H1 (cell line): ENCODE measurements at regions not wholly inside any gene's neighbourhood (a gene's known extent, or its start where the extent isn't known, plus 50 kb on each side); places are given as distances from the start of the nearest gene placed in this dataset.

Source experiments
- CTCF ChIA-PET: fragments of 300-600 bp; sonication (Branson Sonifier 250); formaldehyde crosslinking; loops from one replicate; lab custom pipeline; 2021; ENCODE audit not compliant: partially characterized antibody; lab: Charles Lee
- POLR2A ChIA-PET: fragments of 300-600 bp; sonication (Branson Sonifier 250); formaldehyde crosslinking; loops from one replicate; lab custom pipeline; 2021; ENCODE audit warnings: inconsistent platforms; ENCODE audit not compliant: partially characterized antibody; lab: Charles Lee
- DNase-seq, 2 experiments: peaks; one replicate each; pipeline versions ENCODE4 v3.0.0 to v3.0.0-alpha.2; 2010 to 2022; ENCODE audit warnings: low spot score in 2 of 2, low read depth in 1 of 2, mixed read lengths in 1 of 2
- FAIRE-seq: peaks from 2 replicates; lab custom pipeline; 2011; peaks lifted over from hg19 to GRCh38; lab: Jason Lieb, UNC
- H2AFZ ChIP-seq: 2 replicates; pipeline ENCODE4 v1.8.1; 2012; ENCODE audit warnings: low read length, inconsistent platforms
- H2AK5ac ChIP-seq: 2 replicates; pipeline ENCODE4 v1.6.1; 2013; ENCODE audit warnings: low read depth, low read length
- H2BK120ac ChIP-seq: replicated peaks from 2 replicates; pipeline ENCODE3; 2013; ENCODE audit warnings: low read depth, low read length, inconsistent platforms
- H2BK12ac ChIP-seq: 2 replicates; pipeline ENCODE4 v1.6.1; 2013; ENCODE audit warnings: low read depth, low read length
- H2BK15ac ChIP-seq: 2 replicates; pipeline ENCODE4 v1.6.1; 2013; ENCODE audit warnings: low read length
- H2BK20ac ChIP-seq: 2 replicates; pipeline ENCODE4 v1.6.1; 2013; ENCODE audit warnings: low read length
- H2BK5ac ChIP-seq: 2 replicates; pipeline ENCODE4 v1.6.1; 2013; ENCODE audit warnings: low read depth, low read length
- H3K14ac ChIP-seq: 2 replicates; pipeline ENCODE4 v1.6.1; 2013; ENCODE audit warnings: inconsistent platforms; ENCODE audit not compliant: insufficient read length
- H3K18ac ChIP-seq: 2 replicates; pipeline ENCODE4 v1.6.1; 2013; ENCODE audit warnings: low read length; ENCODE audit errors: extremely low read depth
- H3K23ac ChIP-seq: 2 replicates; pipeline ENCODE4 v1.6.1; 2013; ENCODE audit warnings: inconsistent platforms; ENCODE audit not compliant: insufficient read length
- H3K23me2 ChIP-seq: 2 replicates; pipeline ENCODE4 v1.6.1; 2013; ENCODE audit warnings: low read depth, low read length
- H3K27ac ChIP-seq: 2 replicates; pipeline ENCODE4 v1.6.1; 2011; ENCODE audit warnings: low read depth, low read length, inconsistent platforms
- H3K27me3 ChIP-seq, 4 experiments: replicated peaks in 1 of 4; 1 replicate in 1 of 4; 2 replicates in 3 of 4; pipeline versions ENCODE4 v1.6.1 to v1.8.1; 2011 to 2013; ENCODE audit warnings: low read length in 3 of 4, mild to moderate bottlenecking in 3 of 4, inconsistent platforms in 2 of 4, mixed read lengths in 2 of 4, moderate library complexity in 1 of 4; ENCODE audit not compliant: control insufficient read depth in 3 of 4, insufficient read depth in 3 of 4; ENCODE audit errors: extremely low read depth in 1 of 4
- H3K36me3 ChIP-seq, 4 experiments: 2 replicates each; pipeline versions ENCODE4 v1.6.1 to v1.8.1; 2011 to 2013; ENCODE audit warnings: mild to moderate bottlenecking in 4 of 4, low read length in 3 of 4, moderate library complexity in 2 of 4, control low read depth in 1 of 4, inconsistent platforms in 1 of 4; ENCODE audit not compliant: insufficient read depth in 4 of 4, control insufficient read depth in 2 of 4
- H3K4ac ChIP-seq: replicated peaks from 2 replicates; pipeline ENCODE3; 2013; ENCODE audit warnings: low read length, low read depth, mixed read lengths, inconsistent platforms; ENCODE audit not compliant: insufficient read length
- H3K4me1 ChIP-seq, 4 experiments: replicated peaks in 1 of 4; 1 replicate in 1 of 4; 2 replicates in 3 of 4; pipeline versions ENCODE4 v1.6.1 to v1.8.1; 2011 to 2013; ENCODE audit warnings: low read length in 3 of 4, inconsistent platforms in 2 of 4, mixed read lengths in 1 of 4; ENCODE audit not compliant: insufficient read depth in 4 of 4, control insufficient read depth in 3 of 4
- H3K4me2 ChIP-seq, 2 experiments: 2 replicates each; pipeline versions ENCODE4 v1.6.1 to v1.8.1; 2011 to 2013; ENCODE audit warnings: low read depth in 2 of 2, low read length in 2 of 2, control low read depth in 1 of 2, inconsistent platforms in 1 of 2, mild to moderate bottlenecking in 1 of 2; ENCODE audit not compliant: insufficient read depth in 1 of 2
- H3K4me3 ChIP-seq, 4 experiments: fragments of 200-600, 300-600 bp in 1 of 4; sonication (generic), shearing (Covaris generic), sonication (Bioruptor Twin) in 1 of 4; 2 replicates each; pipeline versions ENCODE4 v1.5.1 to v1.8.1; 2011 to 2016; ENCODE audit warnings: low read length in 4 of 4, low read depth in 3 of 4, control low read depth in 2 of 4, inconsistent platforms in 2 of 4, mild to moderate bottlenecking in 2 of 4, mixed read lengths in 1 of 4, moderate library complexity in 1 of 4; ENCODE audit not compliant: insufficient read depth in 2 of 4; ENCODE audit errors: extremely low read depth in 1 of 4
- H3K56ac ChIP-seq: replicated peaks from 2 replicates; pipeline ENCODE3; 2013; ENCODE audit warnings: low read depth, mild to moderate bottlenecking, mixed read lengths, low read length, inconsistent platforms; ENCODE audit not compliant: insufficient read length
- H3K79me1 ChIP-seq: 2 replicates; pipeline ENCODE4 v1.6.1; 2013; ENCODE audit warnings: low read depth, low read length, control low read depth
- H3K79me2 ChIP-seq, 2 experiments: 2 replicates each; pipeline versions ENCODE4 v1.6.1 to v1.8.1; 2012 to 2013; ENCODE audit warnings: low read length in 2 of 2, mild to moderate bottlenecking in 2 of 2, inconsistent platforms in 1 of 2; ENCODE audit not compliant: insufficient read depth in 2 of 2, control insufficient read depth in 1 of 2
- H3K9ac ChIP-seq, 4 experiments: replicated peaks in 1 of 4; 1 replicate in 1 of 4; 2 replicates in 3 of 4; pipeline versions ENCODE4 v1.6.1 to v1.8.1; 2011 to 2013; ENCODE audit warnings: low read depth in 3 of 4, low read length in 3 of 4, control low read depth in 2 of 4, mild to moderate bottlenecking in 2 of 4, moderate library complexity in 2 of 4, inconsistent platforms in 1 of 4; ENCODE audit errors: extremely low read depth in 1 of 4
- H3K9me3 ChIP-seq, 2 experiments: 2 replicates each; pipeline versions ENCODE4 v1.6.1 to v1.8.1; 2012 to 2013; ENCODE audit warnings: mild to moderate bottlenecking in 2 of 2, moderate library complexity in 2 of 2, control low read depth in 1 of 2, inconsistent platforms in 1 of 2, low read depth in 1 of 2, low read length in 1 of 2, mixed read lengths in 1 of 2; ENCODE audit not compliant: insufficient read depth in 2 of 2
- H4K20me1 ChIP-seq, 2 experiments: replicated peaks in 1 of 2; 2 replicates each; pipeline versions ENCODE3 to v1.8.1; 2011 to 2013; ENCODE audit warnings: inconsistent platforms in 2 of 2, low read length in 2 of 2, mild to moderate bottlenecking in 1 of 2; ENCODE audit not compliant: insufficient read depth in 2 of 2, control insufficient read depth in 1 of 2
- H4K5ac ChIP-seq: 2 replicates; pipeline ENCODE4 v1.6.1; 2013; ENCODE audit warnings: low read length, low read depth, mixed read lengths, inconsistent platforms; ENCODE audit not compliant: insufficient read length
- H4K8ac ChIP-seq: 2 replicates; pipeline ENCODE4 v1.8.0; 2013; ENCODE audit warnings: mild to moderate bottlenecking, moderate library complexity, low read length, inconsistent platforms; ENCODE audit not compliant: insufficient read depth; ENCODE audit errors: extremely low read depth
- H4K91ac ChIP-seq: replicated peaks from 2 replicates; pipeline ENCODE3; 2013; ENCODE audit warnings: low read length, mixed read lengths, inconsistent platforms; ENCODE audit not compliant: insufficient read length
- BCL11A ChIP-seq, 2 experiments: IDR thresholded peaks; one replicate each; pipeline ENCODE4 v1.6.1; 2011; ENCODE audit warnings: low read depth in 2 of 2, low read length in 2 of 2, mild to moderate bottlenecking in 2 of 2
- CBX5 ChIP-seq: fragments of 300-800, 300-1000 bp; sonication (generic); IDR thresholded peaks from 2 replicates; pipeline ENCODE4 v1.7.1; 2016; ENCODE audit warnings: antibody characterized with exemption, low read length, low read depth
- CBX8 ChIP-seq: fragments of 300-800, 300-1000 bp; sonication (generic); IDR thresholded peaks from 2 replicates; pipeline ENCODE4 v1.7.1; 2016; ENCODE audit warnings: low read depth, low read length, borderline replicate concordance
- EP300 ChIP-seq, 2 experiments: IDR thresholded peaks; 1 replicate in 1 of 2; 2 replicates in 1 of 2; pipeline ENCODE4 v1.6.1; 2011 to 2012; ENCODE audit warnings: low read depth in 2 of 2, low read length in 2 of 2, mild to moderate bottlenecking in 2 of 2, borderline replicate concordance in 1 of 2, inconsistent platforms in 1 of 2, moderate library complexity in 1 of 2
- GABPA ChIP-seq: IDR thresholded peaks from 2 replicates; pipeline ENCODE4 v1.6.1; 2011; ENCODE audit warnings: mild to moderate bottlenecking, low read length, moderate library complexity, borderline replicate concordance; ENCODE audit not compliant: insufficient read depth
- HDAC2 ChIP-seq, 2 experiments: fragments of 300-600 bp in 1 of 2; sonication (generic) in 1 of 2; IDR thresholded peaks; 2 replicates each; pipeline ENCODE4 v1.6.1; 2011 to 2012; ENCODE audit warnings: low read depth in 2 of 2, low read length in 2 of 2, mild to moderate bottlenecking in 2 of 2, moderate library complexity in 2 of 2, borderline replicate concordance in 1 of 2, inconsistent platforms in 1 of 2
- JUN ChIP-seq: IDR thresholded peaks from 2 replicates; pipeline ENCODE4 v1.6.1; 2011; ENCODE audit warnings: low read depth, mild to moderate bottlenecking, improper control_type of control experiment, low read length
- KDM5A ChIP-seq: fragments of 200-600 bp; IDR thresholded peaks from 2 replicates; pipeline ENCODE4 v1.7.1; 2012; ENCODE audit warnings: mild to moderate bottlenecking, low read length, inconsistent platforms, mixed read lengths
- NANOG ChIP-seq: IDR thresholded peaks from 2 replicates; pipeline ENCODE4 v1.6.1; 2011; ENCODE audit warnings: low read length, low read depth, mild to moderate bottlenecking, inconsistent platforms; ENCODE audit not compliant: insufficient read depth, poor library complexity, severe bottlenecking
- SRF ChIP-seq: IDR thresholded peaks from 2 replicates; pipeline ENCODE4 v1.6.1; 2011; ENCODE audit warnings: mild to moderate bottlenecking, low read depth, low read length, moderate library complexity
- TCF12 ChIP-seq: IDR thresholded peaks from 2 replicates; pipeline ENCODE4 v1.6.1; 2011; ENCODE audit warnings: low read depth, mild to moderate bottlenecking, low read length
- YY1 ChIP-seq: IDR thresholded peaks from 2 replicates; pipeline ENCODE4 v1.6.1; 2011; ENCODE audit warnings: low read depth, mild to moderate bottlenecking, low read length
- WGBS, 2 experiments: shearing (Covaris generic) in 1 of 2; methylation state at CpG; one replicate each; pipeline versions ENCODE4 v1.1.6 to v1.1.7; 2013 to 2015; ENCODE audit warnings: low lambda C conversion rate in 2 of 2, mixed read lengths in 2 of 2, inconsistent platforms in 1 of 2, low coverage in 1 of 2, missing lambda C conversion rate in 1 of 2; ENCODE audit not compliant: insufficient replicate concordance in 2 of 2, insufficient coverage in 1 of 2, insufficient read length in 1 of 2; ENCODE audit errors: extremely low coverage in 1 of 2, missing lambda C conversion rate in 1 of 2; 5-methylcytosine and 5-hydroxymethylcytosine counted together
- TF ChIP-seq, protein P1 (sequence below): IDR thresholded peaks from 2 replicates; pipeline ENCODE4 v1.6.1; 2012; ENCODE audit warnings: low read length, inconsistent platforms

DNA sequence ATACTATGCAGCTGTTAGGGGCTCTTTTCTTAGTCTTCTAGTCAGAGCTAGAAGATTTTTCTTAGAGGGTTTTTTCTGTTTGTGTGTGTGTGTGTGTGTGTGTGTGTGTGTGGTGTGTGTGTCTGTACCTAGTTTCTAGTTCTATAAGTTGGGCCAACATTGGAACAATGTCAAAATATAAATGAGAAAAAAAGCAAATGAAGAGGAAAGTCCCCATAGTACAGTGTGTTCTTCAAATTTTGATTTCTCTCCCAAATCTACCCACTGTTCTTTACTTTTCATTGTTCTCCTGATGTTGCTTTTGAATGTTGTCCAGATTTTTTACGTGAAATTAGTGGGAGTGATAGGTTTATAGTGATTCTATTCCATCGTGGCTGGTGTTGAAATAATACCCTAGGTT, 2153.4 kb upstream of the RAG2 start:
- Histone ChIP-seq H2BK12ac (no peak overlapping the region), H3K4ac (no peak overlapping the region), H3K56ac (no peak overlapping the region), H3K23ac (no peak overlapping the region), H4K8ac (no peak overlapping the region), H3K23me2 (no peaks in the 10 kb centered on the region), H2AFZ (no peak overlapping the region), H4K91ac (no peak overlapping the region), H2BK5ac (no peak overlapping the region), H3K27ac (no peak overlapping the region), H3K9me3 (no peaks in the 10 kb centered on the region; a peak in 1 of 4 replicates), H2BK15ac (no peak overlapping the region), H2BK120ac (no peak overlapping the region), H3K27me3 (no peaks in the 10 kb centered on the region), H3K79me1 (no peaks in the 10 kb centered on the region), H3K79me2 (no peaks in the 10 kb centered on the region), H3K9ac (no peak overlapping the region), H4K20me1 (no peaks in the 10 kb centered on the region), H3K4me2 (no peak overlapping the region), H2AK5ac (no peak overlapping the region), H3K4me3 (no peak overlapping the region), H3K18ac (no peak overlapping the region), H3K36me3 (no peaks in the 10 kb centered on the region), H3K4me1 (no peaks in the 10 kb centered on the region), H2BK20ac (no peak overlapping the region), H4K5ac (no peak overlapping the region), H3K14ac (no peak overlapping the region)
- 88% methylated on average over 2 of the region's 2 CpGs; no CpG with 5 or more reads in 1 of the 2 experiments for WGBS, 2 experiments
- ChIA-PET POLR2A (no interaction called here), CTCF (no interaction called here)
- DNase-seq (no peak), FAIRE-seq (no peak)
- TF ChIP-seq GABPA, result no peak
- TF ChIP-seq BCL11A (IDR thresholded peaks at IDR 0.05; ENCODE audit: low read depth in 2 of 2, low read length in 2 of 2), result no peak
- no peak for TF ChIP-seq SRF
- no peak for TF ChIP-seq CBX8
- no peak for TF ChIP-seq CBX5
- TF ChIP-seq, protein P1, sequence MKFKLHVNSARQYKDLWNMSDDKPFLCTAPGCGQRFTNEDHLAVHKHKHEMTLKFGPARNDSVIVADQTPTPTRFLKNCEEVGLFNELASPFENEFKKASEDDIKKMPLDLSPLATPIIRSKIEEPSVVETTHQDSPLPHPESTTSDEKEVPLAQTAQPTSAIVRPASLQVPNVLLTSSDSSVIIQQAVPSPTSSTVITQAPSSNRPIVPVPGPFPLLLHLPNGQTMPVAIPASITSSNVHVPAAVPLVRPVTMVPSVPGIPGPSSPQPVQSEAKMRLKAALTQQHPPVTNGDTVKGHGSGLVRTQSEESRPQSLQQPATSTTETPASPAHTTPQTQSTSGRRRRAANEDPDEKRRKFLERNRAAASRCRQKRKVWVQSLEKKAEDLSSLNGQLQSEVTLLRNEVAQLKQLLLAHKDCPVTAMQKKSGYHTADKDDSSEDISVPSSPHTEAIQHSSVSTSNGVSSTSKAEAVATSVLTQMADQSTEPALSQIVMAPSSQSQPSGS, result no peak
- no peak for TF ChIP-seq JUN
- no peak for TF ChIP-seq KDM5A
- no peak for TF ChIP-seq EP300 (IDR thresholded peaks at IDR 0.05; ENCODE audit: borderline replicate concordance in 1 of 2, low read depth in 2 of 2, low read length in 2 of 2)
- TF ChIP-seq YY1, result no peak
- no peak for TF ChIP-seq TCF12
- TF ChIP-seq NANOG, result no peak
- no peak for TF ChIP-seq HDAC2 (IDR thresholded peaks at IDR 0.05; ENCODE audit: borderline replicate concordance in 1 of 2, low read depth in 2 of 2, low read length in 2 of 2)
